Heart right ventricle (tissue), 16 donors: ENCODE measurements at regions not wholly inside any gene's neighbourhood (a gene's known extent, or its start where the extent isn't known, plus 50 kb on each side); places are given as distances from the start of the nearest gene placed in this dataset.

Experiments
- ATAC-seq, 8 donors: fragments of 200-7000 bp; cut with Tn5 transposase; one replicate each; pipeline ENCODE4 v1.9.1; 2020; ENCODE audit warnings: mild to moderate bottlenecking in 8 of 8, moderate library complexity in 8 of 8, moderate number of reproducible peaks in 1 of 8
- DNase-seq, 2 donors: peaks; one replicate each; pipeline ENCODE4 v3.0.0-alpha.2; 2020
- H3K27ac ChIP-seq, 10 donors: fragments of 200-600 bp; sonication (generic) in 2 of 10; one replicate each; pipeline versions ENCODE4 v1.5.0 to v1.8.0; 2020 to 2022; ENCODE audit warnings: mild to moderate bottlenecking in 3 of 10
- H3K27me3 ChIP-seq, 7 donors: fragments of 200-600 bp; one replicate each; pipeline ENCODE4 v1.8.0; 2021 to 2022; ENCODE audit warnings: mild to moderate bottlenecking in 2 of 7
- H3K36me3 ChIP-seq, 9 donors: fragments of 200-600 bp; sonication (generic) in 1 of 9; one replicate each; pipeline versions ENCODE4 v1.5.0 to v1.8.0; 2020 to 2022; ENCODE audit warnings: mild to moderate bottlenecking in 2 of 9
- H3K4me1 ChIP-seq, 9 donors: fragments of 200-600 bp; sonication (generic) in 1 of 9; one replicate each; pipeline versions ENCODE4 v1.5.0 to v1.8.0; 2020 to 2022; ENCODE audit warnings: mild to moderate bottlenecking in 4 of 9
- H3K4me3 ChIP-seq, 10 donors: fragments of 200-600 bp; sonication (generic) in 2 of 10; one replicate each; pipeline versions ENCODE4 v1.5.0 to v1.8.0; 2020 to 2022; ENCODE audit warnings: mild to moderate bottlenecking in 7 of 10, moderate library complexity in 2 of 10
- H3K9me3 ChIP-seq, 11 donors: fragments of 200-600 bp in 10 of 11; sonication (generic) in 2 of 11; one replicate each; pipeline versions ENCODE4 v1.5.0 to v1.8.0; 2013 to 2022; ENCODE audit warnings: mild to moderate bottlenecking in 2 of 11, control low read depth in 1 of 11, moderate library complexity in 1 of 11
- WGBS, 2 donors: extraction: QIAGEN DNeasy Blood & Tissue Kit; methylation state at CpG; one replicate each; pipeline ENCODE4 v1.1.7; 2013; ENCODE audit warnings: inconsistent platforms in 1 of 2; 5-methylcytosine and 5-hydroxymethylcytosine counted together
- intact Hi-C, 10 donors: fragments of 100-400 bp; cut with DNase I; formaldehyde crosslinking; loops; one replicate each; pipeline versions ENCODE4 v1.11.1 to v1.14.2; 2022
- TF ChIP-seq, protein P1 (sequence below), 9 donors: fragments of 200-600 bp; sonication (generic) in 2 of 9; IDR thresholded peaks; one replicate each; pipeline versions ENCODE4 v1.5.0 to v1.8.0; 2021 to 2022; ENCODE audit warnings: antibody characterized with exemption in 9 of 9, mild to moderate bottlenecking in 5 of 9, moderate library complexity in 1 of 9
- donor health status: Arrhythmogenic right ventricular cardiomyopathy.
- donor health status: ischemic (EF 13 %, LVEDD 7.1; RV severe dilation, severe dysfunction).
- donor health status: healthy with polysubstance abuse.
- donor health status: DM: no; HTN: yes; CAD: no.
- donor health status: DM: no; HTN: no; CAD: no.
- donor health status: ischemic (EF 25% LVEDD 6.9; RV normal size, moderate dysfunction).
- donor health status: ischemic (EF 25% LVEDD 5.7; RV mildly dilated, moderate dysfunction).
- donor health status: healthy.
- donor health status: DM: yes; HTN: yes; CAD: no.
- donor health status: Ischemic cardiomyopathy.
- donor health status: ischemic (EF 35%, LVEDD 5.7; RV mildly dilated, moderate dysfunction).
- donor health status: nonischemic (EF 11% LVEDD 7.7; RV severe dilation, severe dysfunction).
- donor health status: DM: yes; HTN: yes; CAD: no.
- donor health status: PGD.
- donor health status: ischemic (EF 29% LVEDD 5.4; RV normal size, mild dysfunction).
- donor health status: nonischemic (EF 23%, LVEDD 6.1; RV moderate dilation, normal function).

DNA sequence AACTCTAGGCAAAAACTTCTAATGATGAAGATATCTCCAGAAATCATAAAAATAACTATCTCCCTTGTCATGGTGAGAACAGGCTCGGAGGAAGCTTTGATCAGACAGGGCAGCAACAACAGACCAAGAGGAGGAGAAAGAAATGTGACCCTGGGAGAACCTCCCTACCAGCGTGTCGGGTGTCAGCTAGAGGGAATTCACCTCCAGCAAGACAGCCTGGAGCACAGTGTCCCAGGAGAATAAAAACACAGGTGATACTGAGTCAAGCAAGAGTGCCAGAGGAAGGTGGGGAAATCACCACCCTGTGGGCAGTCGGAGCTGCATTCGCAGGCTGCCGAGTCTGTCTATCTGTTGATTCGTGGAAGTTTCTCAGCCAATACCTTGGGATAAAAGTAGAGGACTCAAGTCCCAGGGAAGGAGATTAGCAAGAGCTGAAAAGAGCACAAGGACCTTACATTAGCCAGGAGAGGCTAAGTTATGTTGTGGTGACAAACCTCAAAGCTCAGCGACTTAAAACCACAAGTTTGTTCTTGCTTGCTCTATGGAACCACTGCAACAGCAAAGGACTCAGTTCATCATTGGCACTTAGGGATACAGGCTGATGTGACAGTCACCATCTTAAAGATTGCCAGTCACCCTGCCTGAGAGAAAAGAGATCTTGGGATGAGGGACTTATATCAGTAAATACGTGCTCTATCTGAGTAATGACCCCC lies 598.3 kb downstream of the CCDC171 start:
- peaks cover 0 to 26% (median 6%) of the 10 kb centered on the region in 9 donors for H3K4me1 ChIP-seq
- intact Hi-C loops, result loop anchor here in 1 of 10 donors (10.0 kb wide), 1 partner anchor 56 kb away; no protein-coding TSS in a partner anchor
- H3K36me3 ChIP-seq, result no peaks in the 10 kb centered on the region
- peaks cover 0 to 15% (median 7%) of the 10 kb centered on the region in 7 donors for H3K27me3 ChIP-seq
- WGBS, 2 donors, result 53 to 56% methylated on average over 9 of the region's 9 CpGs
- DNase-seq (no peak), ATAC-seq (peak in 6 of 8 donors; percentile 29 to 56 (median 46))
- H3K9me3 ChIP-seq, result peaks cover 0 to 3% (median 0%) of the 10 kb centered on the region in 11 donors
- H3K27ac ChIP-seq, result peak overlapping the region in 2 of 10 donors; percentile 4 to 32
- H3K4me3 ChIP-seq, result no peak overlapping the region
- TF ChIP-seq, protein P1, sequence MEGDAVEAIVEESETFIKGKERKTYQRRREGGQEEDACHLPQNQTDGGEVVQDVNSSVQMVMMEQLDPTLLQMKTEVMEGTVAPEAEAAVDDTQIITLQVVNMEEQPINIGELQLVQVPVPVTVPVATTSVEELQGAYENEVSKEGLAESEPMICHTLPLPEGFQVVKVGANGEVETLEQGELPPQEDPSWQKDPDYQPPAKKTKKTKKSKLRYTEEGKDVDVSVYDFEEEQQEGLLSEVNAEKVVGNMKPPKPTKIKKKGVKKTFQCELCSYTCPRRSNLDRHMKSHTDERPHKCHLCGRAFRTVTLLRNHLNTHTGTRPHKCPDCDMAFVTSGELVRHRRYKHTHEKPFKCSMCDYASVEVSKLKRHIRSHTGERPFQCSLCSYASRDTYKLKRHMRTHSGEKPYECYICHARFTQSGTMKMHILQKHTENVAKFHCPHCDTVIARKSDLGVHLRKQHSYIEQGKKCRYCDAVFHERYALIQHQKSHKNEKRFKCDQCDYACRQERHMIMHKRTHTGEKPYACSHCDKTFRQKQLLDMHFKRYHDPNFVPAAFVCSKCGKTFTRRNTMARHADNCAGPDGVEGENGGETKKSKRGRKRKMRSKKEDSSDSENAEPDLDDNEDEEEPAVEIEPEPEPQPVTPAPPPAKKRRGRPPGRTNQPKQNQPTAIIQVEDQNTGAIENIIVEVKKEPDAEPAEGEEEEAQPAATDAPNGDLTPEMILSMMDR (IDR thresholded peaks at IDR 0.05), result no peak

DNA sequence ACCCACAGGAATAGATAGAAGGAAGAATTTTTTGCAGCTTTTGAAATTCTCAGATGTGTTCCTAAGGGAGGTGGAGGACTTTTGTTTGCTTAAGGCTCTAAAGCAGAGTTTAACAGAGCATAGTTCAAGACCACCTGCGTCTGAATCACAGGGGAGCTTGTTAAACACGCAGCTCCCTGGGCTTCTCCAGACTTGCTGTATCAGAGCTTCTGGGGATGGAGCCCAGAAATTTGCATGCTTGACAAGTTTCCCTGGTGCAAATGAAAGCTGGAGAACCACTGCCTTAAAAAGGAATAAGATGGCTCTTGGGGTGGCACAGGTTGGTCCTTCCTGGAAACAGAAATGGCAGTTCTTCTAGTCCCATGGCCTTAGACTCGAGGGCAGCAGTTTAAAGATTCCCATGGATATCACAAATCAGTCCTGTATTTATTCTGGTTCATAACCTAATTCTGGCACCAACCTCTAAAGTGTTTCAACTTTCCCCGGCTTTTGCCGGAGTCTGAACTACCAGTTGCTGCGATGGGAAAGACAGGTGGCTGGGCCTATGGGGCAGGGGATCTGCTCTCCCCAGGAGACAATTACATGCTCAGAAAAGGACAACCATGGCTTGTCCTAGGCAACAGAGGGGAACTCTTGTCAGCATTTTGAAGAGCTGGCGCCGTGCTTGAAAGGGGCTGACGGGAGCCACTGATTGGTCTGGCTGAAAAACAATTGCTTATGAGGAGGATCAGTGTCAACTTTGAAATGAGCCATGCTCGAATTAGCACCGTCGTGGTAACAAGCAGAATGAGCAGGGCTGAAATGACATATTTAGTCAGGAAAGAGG lies 599.6 kb downstream of the CCDC171 start:
- peaks cover 0 to 16% (median 8%) of the 10 kb centered on the region in 7 donors for H3K27me3 ChIP-seq
- no peak for ATAC-seq
- TF ChIP-seq, protein P1 (IDR thresholded peaks at IDR 0.05), result no peak
- no peak for DNase-seq
- intact Hi-C loops, result loop anchor here in 1 of 10 donors (10.0 kb wide), 1 partner anchor 58 kb away; no protein-coding TSS in a partner anchor
- no peak overlapping the region for H3K27ac ChIP-seq
- H3K4me1 ChIP-seq, result peaks cover 0 to 26% (median 6%) of the 10 kb centered on the region in 9 donors
- WGBS, 2 donors, result 77 to 81% methylated on average over 12 of the region's 12 CpGs
- no peaks in the 10 kb centered on the region for H3K36me3 ChIP-seq
- H3K9me3 ChIP-seq, result peaks cover 0 to 3% (median 0%) of the 10 kb centered on the region in 11 donors
- no peak overlapping the region for H3K4me3 ChIP-seq

DNA sequence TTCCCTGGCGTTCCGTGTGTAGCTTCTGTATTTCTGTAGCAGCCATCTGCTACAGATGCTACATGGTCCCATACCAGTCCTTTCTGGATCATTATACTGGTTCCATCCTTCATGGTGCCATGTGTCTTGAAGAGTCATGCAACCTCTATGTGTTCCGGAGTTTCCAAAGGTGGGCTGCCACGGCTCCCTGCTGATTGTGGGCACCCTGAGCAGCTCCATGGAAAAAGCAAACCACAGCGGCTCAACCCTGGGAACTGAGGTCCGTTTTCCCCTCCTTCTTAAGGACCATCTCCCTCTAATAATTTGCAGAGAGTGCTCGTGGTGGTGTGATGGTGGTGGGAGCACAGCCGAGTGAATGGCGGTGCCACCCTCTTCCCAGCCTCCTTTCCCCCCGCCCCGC lies 600.4 kb downstream of the CCDC171 start:
- TF ChIP-seq, protein P1 (IDR thresholded peaks at IDR 0.05), result no peak
- WGBS, 2 donors, result 93 to 95% methylated on average over 11 of the region's 11 CpGs
- no peak for DNase-seq

DNA sequence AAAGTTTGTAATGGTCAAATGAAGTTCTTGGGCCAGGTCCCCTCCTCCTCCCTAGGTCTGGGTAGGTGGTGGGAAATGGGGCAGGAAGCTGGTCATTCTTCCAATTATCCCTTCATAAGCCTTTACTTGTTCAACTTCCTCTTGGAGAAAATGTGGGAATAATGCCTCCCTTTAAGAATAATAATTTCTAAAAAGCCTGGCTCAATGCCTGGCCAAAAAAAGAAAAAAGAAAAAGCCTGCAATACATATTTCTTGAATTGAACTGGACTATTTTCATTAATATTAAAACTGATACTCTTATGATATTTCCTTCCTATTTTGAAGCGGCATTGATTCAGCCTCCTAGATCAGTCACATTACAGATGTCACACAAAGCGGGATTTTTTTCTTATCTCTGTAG lies 600.9 kb downstream of the CCDC171 start:
- TF ChIP-seq, protein P1 (IDR thresholded peaks at IDR 0.05), result no peak
- 82 to 89% methylated on average over 2 of the region's 2 CpGs for WGBS, 2 donors

More for the DNA sequence above, 600.4 kb downstream of the CCDC171 start:
- ATAC-seq, result no peak
- Histone ChIP-seq H3K36me3 (no peaks in the 10 kb centered on the region), H3K27ac (no peak overlapping the region), H3K9me3 (peaks cover 0 to 3% (median 0%) of the 10 kb centered on the region in 11 donors), H3K4me3 (no peak overlapping the region), H3K4me1 (peaks cover 0 to 26% (median 6%) of the 10 kb centered on the region in 9 donors), H3K27me3 (peaks cover 0 to 16% (median 8%) of the 10 kb centered on the region in 7 donors)
- intact Hi-C loops, result loop anchor here in 1 of 10 donors (10.0 kb wide), 1 partner anchor 58 kb away; no protein-coding TSS in a partner anchor

More for the DNA sequence above, 600.9 kb downstream of the CCDC171 start:
- no peak overlapping the region for H3K4me3 ChIP-seq
- peaks cover 0 to 16% (median 8%) of the 10 kb centered on the region in 7 donors for H3K27me3 ChIP-seq
- H3K9me3 ChIP-seq, result peaks cover 0 to 3% (median 0%) of the 10 kb centered on the region in 11 donors
- ATAC-seq (no peak), DNase-seq (no peak)
- no peak overlapping the region for H3K27ac ChIP-seq
- peaks cover 0 to 26% (median 6%) of the 10 kb centered on the region in 9 donors for H3K4me1 ChIP-seq
- no peaks in the 10 kb centered on the region for H3K36me3 ChIP-seq
- intact Hi-C loops, result loop anchor here in 1 of 10 donors (10.0 kb wide), 1 partner anchor 59 kb away; no protein-coding TSS in a partner anchor
